ENCODE measurements at regions not wholly inside any gene's neighbourhood (a gene's known extent, or its start where the extent isn't known, plus 50 kb on each side); places are given as distances from the start of the nearest gene placed in this dataset.

DNA sequence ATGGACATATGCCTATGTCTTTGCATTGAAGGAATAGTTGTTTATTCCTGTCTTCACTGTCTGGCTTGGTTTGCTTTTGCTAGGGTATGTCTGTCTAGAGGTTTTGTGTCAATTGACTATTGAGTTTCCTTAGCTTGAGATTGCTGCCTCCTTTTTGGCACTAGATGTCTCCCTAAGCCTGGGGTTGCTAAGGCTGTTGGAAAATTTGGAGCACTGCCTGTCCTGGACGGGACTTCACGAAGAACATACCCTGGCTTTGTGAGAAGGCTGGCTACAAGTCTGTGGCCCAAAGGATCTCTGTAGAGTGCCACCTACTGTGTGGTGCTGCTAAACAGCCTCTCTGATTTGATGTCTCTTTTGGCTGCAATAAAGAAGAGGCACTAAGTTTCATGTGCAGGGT lies 183.8 kb upstream of the NUDT10 start:
- TF ChIP-seq POLR2AphosphoS5 (IDR thresholded peaks at IDR 0.05; ENCODE audit: borderline replicate concordance, low read depth, low read length), result no peak
- no peak for TF ChIP-seq EZH2 (IDR thresholded peaks at IDR 0.05)

All from SK-N-MC (cell line).